HG03108 (cell line): ENCODE measurements at regions not wholly inside any gene's neighbourhood (a gene's known extent, or its start where the extent isn't known, plus 50 kb on each side); places are given as distances from the start of the nearest gene placed in this dataset.
A peak's percentile ranks its signal among the peaks of the same experiment; 100 is the strongest.
"Not testable (repeated sequence)": the region's sequence is repeated elsewhere in the genome, so short reads cannot be mapped to it uniquely, and the experiment has no call there.

Experiments
- ATAC-seq: cut with Tn5 transposase; IDR thresholded peaks from one replicate; pipeline ENCODE4 v1.9.1; 2021; ENCODE audit warnings: moderate library complexity; ENCODE audit not compliant: unreplicated experiment

DNA sequence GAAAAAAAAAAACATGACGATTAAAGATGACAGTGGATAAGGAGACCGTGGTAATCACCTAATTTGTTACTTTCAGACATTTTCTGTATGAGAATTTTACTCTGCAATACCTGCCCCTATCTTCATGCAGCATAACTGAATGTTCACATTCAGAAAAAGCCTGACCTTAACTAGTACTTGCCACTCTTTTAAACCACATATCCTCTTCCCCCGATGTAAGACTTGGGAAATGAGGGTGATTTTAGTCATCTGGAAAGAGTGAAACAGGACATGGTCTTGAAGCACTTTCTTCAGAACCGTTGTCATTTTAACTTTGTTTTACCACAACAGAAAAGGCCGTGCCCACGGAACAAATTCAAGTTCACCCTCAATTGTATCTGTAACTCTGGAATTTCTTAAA is 318.5 kb downstream of the BCL2L11 start:
- ATAC-seq: not testable (repeated sequence)

DNA sequence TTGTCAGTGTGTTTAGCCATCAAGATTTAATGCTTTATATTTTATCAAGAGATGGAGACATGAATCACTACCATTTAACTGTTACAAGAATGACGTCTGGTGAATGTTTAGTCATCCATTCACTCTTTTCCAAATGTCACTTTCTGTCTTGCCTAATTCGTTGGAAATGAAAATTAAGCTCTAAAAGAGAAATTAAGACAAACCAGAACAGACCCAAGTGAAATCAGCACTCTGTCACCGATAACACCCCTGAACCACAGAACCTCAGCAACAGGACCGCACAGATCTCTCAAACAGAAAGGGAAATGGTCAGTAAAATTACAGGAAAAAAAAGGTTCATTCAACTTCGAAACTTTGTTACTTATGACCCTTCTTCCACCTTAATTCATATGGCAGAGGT is 320.9 kb downstream of the BCL2L11 start:
- not testable (repeated sequence) for ATAC-seq

- ATAC-seq: not testable (repeated sequence)
Measured at GRCh38 chr2:111442767-111443454, 322.2 kb downstream of the BCL2L11 start.

GRCh38 chr2:111444516-111444915 is 323.8 kb downstream of the BCL2L11 start:
- not testable (repeated sequence) for ATAC-seq

- ATAC-seq: not testable (repeated sequence)
Measured at GRCh38 chr2:111445191-111445929, 324.6 kb downstream of the BCL2L11 start.

- ATAC-seq: not testable (repeated sequence)
Measured at GRCh38 chr2:111445941-111446340, 325.2 kb downstream of the BCL2L11 start.

GRCh38 chr2:111447482-111447881 is 326.8 kb downstream of the BCL2L11 start:
- ATAC-seq: not testable (repeated sequence)

- not testable (repeated sequence) for ATAC-seq
Measured at GRCh38 chr2:111448796-111449195, 328.1 kb downstream of the BCL2L11 start.

DNA sequence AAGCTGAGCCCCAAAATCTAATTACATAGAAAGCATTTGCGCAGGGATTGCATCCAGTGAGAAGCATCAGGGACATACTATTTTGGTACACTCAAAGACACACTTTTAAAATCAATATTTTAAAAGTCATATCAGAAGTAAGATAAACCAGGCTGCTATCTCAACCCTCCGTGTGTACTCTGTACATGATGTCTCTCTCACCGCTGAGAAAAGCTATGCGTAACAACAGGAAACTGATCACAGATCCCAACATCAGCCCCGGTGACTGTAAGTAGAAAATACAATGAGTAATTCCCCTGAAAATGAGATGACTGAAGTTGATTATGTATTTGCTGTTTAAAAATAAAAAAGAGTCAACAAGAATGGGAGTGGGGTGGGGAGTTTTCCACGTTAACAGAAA is 329.8 kb downstream of the BCL2L11 start:
- ATAC-seq: not testable (repeated sequence)

GRCh38 chr2:111451692-111452199 is 331.0 kb downstream of the BCL2L11 start:
- ATAC-seq: not testable (repeated sequence)

GRCh38 chr2:111452208-111452607 is 331.5 kb downstream of the BCL2L11 start:
- peak; percentile 51 for ATAC-seq

DNA sequence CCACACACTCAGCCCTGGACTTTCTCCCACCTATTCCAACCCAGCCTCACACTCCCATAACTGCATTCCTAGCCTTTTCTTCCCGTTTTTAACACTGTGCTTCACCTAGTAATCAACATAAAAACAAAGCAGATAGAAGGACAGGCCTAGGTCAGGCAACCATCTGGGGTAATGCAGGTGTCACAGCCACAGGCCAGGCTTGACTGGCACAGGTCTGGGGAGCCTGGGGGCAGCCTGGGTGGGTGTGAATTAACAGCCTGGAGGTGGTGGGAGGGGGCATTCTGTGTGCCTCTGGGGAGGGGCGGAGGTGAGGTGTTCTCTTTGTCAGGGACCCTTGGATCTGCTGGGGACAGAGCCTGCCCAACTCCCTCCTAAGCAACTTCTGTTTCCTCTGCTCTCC is 332.6 kb downstream of the BCL2L11 start:
- ATAC-seq: not testable (repeated sequence)

GRCh38 chr2:111453816-111454215 is 333.1 kb downstream of the BCL2L11 start:
- not testable (repeated sequence) for ATAC-seq

DNA sequence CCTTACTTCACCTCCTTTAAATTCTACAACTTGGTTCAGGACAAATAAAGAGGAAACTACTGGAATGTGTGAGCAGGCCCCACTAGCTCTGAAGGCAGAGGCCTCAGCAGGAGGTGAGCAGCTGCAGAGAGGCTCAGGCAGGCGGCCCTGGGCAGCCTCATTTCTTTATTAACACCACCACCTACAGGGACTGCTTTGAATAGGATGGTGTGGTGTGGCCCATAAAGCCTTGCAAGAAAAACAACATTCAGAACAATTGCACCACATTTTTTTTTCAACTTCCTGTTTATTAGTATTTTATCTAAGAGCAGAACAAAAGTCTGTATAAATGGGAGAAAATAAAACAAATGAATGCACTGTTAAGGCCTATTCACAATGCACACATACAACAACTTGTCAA is 333.7 kb downstream of the BCL2L11 start:
- peak; percentile 63 for ATAC-seq

DNA sequence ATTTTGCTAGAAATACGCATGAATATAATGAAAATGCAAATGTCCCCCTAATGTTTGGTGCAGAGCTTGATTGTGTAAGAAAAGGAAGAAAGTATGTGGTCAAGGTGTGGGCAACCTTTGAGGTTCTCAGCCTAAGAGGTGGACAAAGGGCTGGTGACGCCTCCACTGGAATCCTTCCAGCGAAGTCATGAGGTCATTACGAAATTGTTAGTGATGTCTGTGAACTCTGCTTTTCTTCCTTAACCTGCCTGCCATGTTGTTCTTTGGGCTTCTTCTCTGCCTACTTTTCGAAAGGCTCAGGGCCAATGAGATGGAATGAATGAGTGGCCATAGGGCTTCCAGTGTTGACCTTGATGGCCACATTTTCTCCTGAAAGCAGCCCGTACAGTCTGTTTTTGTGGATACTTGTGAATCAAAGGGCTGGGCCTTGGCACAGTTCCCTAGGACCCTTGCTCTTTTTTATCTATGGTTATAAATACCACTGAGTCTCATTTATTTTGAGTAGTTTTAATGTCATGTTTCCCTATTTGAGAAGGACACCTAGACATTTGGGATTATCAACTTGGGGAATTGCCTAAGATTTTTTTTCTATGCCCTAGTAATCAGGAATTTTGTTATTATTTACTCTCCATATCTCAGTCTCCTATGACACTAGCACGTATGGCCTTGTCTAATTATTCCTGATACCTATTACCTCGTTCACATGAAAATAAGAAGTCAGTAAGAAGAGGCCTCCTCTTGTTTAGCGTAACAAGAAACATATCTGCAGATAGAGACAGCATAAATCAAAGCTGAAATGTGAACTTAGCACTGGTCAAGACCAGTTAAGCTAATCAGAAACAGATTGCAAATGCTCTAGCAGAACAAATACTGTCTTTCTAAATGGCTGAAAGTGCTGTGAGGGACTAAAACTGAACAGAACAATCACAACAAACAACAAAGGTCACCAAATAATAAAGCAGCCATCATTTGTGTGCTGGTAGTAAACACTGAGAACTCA is 334.6 kb downstream of the BCL2L11 start:
- ATAC-seq: not testable (repeated sequence)

DNA sequence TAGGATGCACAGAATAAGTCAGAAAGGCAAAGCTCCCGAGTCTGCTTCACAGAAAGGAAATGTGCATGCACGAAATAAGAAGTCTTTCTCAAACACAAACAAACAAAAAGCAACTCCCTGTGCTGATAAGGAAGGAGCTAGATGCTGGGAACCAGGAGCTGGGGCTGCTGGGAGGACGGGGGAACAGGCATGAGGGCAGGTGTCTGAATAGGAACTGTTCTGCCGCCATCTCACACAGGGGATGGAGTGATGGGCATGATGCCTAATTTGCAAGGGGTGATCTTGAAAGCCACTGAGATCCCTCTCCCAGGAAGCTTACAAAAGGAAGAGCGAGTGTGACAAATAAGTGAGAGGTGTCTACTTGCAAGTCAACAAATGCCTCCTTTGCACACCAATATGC is 336.5 kb downstream of the BCL2L11 start:
- ATAC-seq: not testable (repeated sequence)

- not testable (repeated sequence) for ATAC-seq
Measured at GRCh38 chr2:111460901-111461300, 340.2 kb downstream of the BCL2L11 start.

DNA sequence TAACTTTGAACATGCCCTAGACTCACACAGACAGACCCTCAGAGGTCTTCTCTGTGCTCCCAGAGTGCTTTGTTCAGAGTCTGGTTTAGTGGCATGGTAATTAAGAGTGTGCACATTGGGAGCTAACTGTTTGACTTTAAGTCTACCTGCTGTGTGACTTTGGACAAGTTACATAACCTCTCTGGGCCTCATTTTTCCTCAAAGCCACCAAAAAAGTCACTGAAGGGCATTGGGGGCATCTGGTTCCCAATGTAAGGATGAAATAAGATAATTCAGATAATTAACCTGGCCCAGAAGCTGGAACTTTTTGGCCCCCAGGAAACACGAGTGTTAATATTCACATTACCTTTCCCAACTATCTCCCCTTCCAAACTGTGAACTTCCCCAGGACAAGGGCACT is 341.1 kb downstream of the BCL2L11 start:
- ATAC-seq: not testable (repeated sequence)

DNA sequence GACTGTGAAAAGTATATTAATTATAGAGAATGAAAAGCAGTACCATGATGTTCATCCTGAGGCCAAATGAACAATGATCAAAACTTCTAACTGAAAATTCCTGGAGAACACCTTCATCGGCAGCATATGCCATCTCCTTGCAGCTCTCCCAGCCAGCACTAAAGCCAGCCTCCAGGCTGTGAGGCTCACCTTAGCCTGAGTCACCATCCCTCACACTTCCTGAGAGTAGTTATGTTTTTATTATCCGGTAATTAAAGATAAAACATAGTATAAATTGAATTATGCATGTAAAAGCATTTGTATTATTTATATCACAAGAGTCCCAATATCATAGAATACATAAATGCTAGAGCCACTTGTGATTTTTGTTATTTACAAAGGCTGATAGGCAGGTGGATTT is 341.9 kb downstream of the BCL2L11 start:
- ATAC-seq: not testable (repeated sequence)

GRCh38 chr2:111463238-111463848 is 342.6 kb downstream of the BCL2L11 start:
- not testable (repeated sequence) for ATAC-seq
